ENCODE measurements at regions not wholly inside any gene's neighbourhood (a gene's known extent, or its start where the extent isn't known, plus 50 kb on each side); places are given as distances from the start of the nearest gene placed in this dataset.

DNA sequence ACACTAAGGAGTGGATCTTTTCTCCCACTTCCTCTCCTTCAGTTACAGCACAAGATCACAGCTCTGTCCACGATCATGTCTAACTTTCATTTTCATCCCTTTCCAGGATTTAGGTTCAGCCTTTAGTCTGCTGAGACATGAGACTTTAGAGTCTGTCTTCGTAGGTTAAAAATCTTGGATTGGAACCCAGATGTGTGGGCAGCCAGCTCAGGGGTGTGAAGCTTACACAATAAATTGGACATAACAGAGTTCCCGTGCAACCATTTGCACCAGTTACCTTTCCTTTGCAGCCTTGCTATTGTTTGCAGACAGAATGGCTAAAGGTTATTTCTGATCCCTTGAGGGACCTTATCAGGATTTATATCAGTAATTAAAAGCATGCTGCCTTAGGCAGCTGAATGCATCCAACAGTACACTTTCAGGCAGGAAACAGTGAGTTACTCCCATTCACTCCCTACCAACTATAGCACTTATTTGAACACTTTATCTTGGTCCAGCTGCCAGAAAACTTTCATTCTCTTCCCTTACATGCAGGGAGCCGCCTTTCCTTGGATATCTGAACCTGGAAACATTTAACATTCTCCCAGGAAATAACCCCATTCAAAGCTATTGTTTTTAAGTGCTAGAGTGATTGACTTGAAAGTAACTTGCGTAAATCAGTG lies 87.3 kb downstream of the TMEM100 start:
- TF ChIP-seq, protein P1, sequence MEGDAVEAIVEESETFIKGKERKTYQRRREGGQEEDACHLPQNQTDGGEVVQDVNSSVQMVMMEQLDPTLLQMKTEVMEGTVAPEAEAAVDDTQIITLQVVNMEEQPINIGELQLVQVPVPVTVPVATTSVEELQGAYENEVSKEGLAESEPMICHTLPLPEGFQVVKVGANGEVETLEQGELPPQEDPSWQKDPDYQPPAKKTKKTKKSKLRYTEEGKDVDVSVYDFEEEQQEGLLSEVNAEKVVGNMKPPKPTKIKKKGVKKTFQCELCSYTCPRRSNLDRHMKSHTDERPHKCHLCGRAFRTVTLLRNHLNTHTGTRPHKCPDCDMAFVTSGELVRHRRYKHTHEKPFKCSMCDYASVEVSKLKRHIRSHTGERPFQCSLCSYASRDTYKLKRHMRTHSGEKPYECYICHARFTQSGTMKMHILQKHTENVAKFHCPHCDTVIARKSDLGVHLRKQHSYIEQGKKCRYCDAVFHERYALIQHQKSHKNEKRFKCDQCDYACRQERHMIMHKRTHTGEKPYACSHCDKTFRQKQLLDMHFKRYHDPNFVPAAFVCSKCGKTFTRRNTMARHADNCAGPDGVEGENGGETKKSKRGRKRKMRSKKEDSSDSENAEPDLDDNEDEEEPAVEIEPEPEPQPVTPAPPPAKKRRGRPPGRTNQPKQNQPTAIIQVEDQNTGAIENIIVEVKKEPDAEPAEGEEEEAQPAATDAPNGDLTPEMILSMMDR (IDR thresholded peaks at IDR 0.05): no peak
- no peak for TF ChIP-seq EZH2 (IDR thresholded peaks at IDR 0.05; ENCODE audit: borderline replicate concordance, insufficient read depth, low read depth, low read length, poor library complexity, severe bottlenecking)
